ENCODE measurements at regions not wholly inside any gene's neighbourhood (a gene's known extent, or its start where the extent isn't known, plus 50 kb on each side); places are given as distances from the start of the nearest gene placed in this dataset.
A peak's percentile ranks its signal among the peaks of the same experiment; 100 is the strongest.

DNA sequence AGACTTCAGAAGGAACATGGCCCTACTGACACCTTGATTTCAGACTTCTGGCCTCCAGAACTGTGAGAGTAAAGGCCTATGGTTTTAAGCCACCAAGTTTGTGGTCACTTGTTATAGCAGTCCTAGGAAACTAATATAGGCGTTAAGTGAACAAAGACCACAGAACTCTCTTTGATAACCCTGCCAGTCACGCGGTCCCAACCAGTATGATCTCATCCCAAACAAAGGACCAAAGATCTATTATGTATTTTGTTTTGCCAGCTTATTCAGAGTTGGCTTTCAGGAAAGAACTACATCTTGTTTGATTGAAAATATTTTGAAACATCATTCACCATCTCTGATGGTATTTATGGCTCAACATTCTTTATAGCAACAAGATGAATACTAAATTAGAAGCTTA is 294.4 kb upstream of the SLCO3A1 start:
- TF ChIP-seq CTCF (IDR thresholded peaks at IDR 0.05; ENCODE audit: low read length, missing control alignments), result no peak
- DNase-seq (ENCODE audit: low read depth), result no peak
- no peak overlapping the region for H3K4me3 ChIP-seq (replicated peaks; ENCODE audit: low read depth, low read length)

DNA sequence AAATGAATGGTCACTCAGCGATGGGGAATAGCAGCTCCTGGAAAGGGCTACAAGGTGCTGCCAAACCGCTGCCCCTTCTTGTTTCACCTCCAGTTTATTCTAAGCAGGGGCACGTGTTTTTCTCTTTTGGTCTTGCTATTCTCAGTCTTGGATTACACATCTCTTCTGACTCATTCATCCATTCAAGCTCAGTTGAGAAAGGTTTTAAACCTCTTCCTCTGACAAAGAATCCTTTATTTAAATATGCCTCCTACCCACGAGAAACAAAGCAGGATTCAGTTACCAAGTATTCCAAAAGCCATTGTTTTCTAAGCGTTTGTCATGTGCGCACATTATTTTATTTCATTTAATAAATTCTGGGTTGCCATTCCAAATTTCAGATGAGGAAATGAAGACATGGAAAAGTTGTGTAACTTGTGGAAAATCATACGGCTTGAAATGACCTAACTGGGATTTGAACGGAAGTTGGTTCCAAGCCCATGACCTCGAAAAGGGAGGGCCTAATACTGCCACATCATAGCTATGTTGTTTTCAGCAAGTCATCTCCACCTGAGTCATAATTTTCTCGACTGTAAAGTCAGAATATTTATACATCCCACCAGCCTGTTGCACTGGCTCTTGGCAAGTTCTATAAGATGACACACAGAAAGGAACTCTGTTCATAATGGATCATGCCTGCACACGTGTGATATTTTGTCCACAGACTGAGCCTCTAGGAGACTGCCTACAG is 292.0 kb upstream of the SLCO3A1 start:
- H3K4me3 ChIP-seq (replicated peaks; ENCODE audit: low read depth, low read length), result no peak overlapping the region
- peak; percentile 92 for DNase-seq (ENCODE audit: low read depth)
- no peak for TF ChIP-seq CTCF (IDR thresholded peaks at IDR 0.05; ENCODE audit: low read length, missing control alignments)

- H3K4me3 ChIP-seq (replicated peaks; ENCODE audit: low read depth, low read length), result no peak overlapping the region
- TF ChIP-seq CTCF (IDR thresholded peaks at IDR 0.05; ENCODE audit: low read length, missing control alignments), result no peak
- DNase-seq (ENCODE audit: low read depth), result no peak
These were observed 290.8 kb upstream of the SLCO3A1 start for GRCh38 chr15:91562698-91563097.

DNA sequence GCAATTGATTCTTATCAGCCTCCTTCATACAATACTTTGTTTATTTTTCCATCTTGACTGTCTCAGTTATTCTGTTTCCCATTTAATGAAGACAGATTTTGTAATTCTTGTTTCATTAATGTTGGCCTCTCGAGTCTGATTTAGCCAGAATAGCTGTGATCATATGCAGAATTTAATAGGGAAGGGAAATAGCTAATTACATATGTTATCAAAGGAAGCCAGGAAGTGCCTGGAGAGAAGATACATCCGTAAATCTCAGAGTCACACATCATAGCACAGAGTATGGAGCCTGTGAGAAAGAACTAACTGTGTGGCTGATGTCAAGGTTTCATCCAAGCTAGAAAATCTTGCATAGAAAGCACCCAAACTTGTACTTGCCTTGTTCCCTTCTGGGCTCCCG is 288.9 kb upstream of the SLCO3A1 start:
- no peak for DNase-seq (ENCODE audit: low read depth)
- no peak overlapping the region for H3K4me3 ChIP-seq (replicated peaks; ENCODE audit: low read depth, low read length)
- no peak for TF ChIP-seq CTCF (IDR thresholded peaks at IDR 0.05; ENCODE audit: low read length, missing control alignments)

DNA sequence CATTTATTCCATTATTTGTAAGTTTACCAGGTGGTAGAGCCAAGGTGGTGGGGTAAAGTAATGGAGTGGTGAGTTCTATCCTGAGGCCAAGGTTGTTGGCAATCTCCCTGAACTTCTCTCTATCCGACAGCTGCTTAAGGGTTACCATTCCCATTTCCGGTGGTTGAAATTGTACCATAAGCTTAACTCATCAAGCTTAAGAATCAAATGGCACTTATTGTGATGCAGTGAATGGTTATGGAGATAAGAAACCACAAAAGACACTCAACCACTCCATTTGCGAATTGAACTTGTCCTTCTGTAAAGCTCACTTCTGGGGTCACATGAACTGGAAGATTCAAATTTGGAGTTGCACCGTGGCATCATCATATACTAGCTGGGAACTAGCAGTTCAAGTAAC is 287.4 kb upstream of the SLCO3A1 start:
- H3K4me3 ChIP-seq (replicated peaks; ENCODE audit: low read depth, low read length), result no peak overlapping the region
- DNase-seq (ENCODE audit: low read depth), result no peak
- TF ChIP-seq CTCF (IDR thresholded peaks at IDR 0.05; ENCODE audit: low read length, missing control alignments), result no peak

GRCh38 chr15:91568036-91568435 is 285.5 kb upstream of the SLCO3A1 start:
- no peak for TF ChIP-seq CTCF (IDR thresholded peaks at IDR 0.05; ENCODE audit: low read length, missing control alignments)
- DNase-seq (ENCODE audit: low read depth), result no peak
- no peak overlapping the region for H3K4me3 ChIP-seq (replicated peaks; ENCODE audit: low read depth, low read length)

- no peak overlapping the region for H3K4me3 ChIP-seq (replicated peaks; ENCODE audit: low read depth, low read length)
- no peak for TF ChIP-seq CTCF (IDR thresholded peaks at IDR 0.05; ENCODE audit: low read length, missing control alignments)
- DNase-seq (ENCODE audit: low read depth), result peak; percentile 69
These were observed 281.4 kb upstream of the SLCO3A1 start for GRCh38 chr15:91572110-91572509.

All from fibroblast of pulmonary artery (primary cell).